HG02571 (cell line): ENCODE measurements at regions not wholly inside any gene's neighbourhood (a gene's known extent, or its start where the extent isn't known, plus 50 kb on each side); places are given as distances from the start of the nearest gene placed in this dataset.

Experiments used
- ATAC-seq: cut with Tn5 transposase; IDR thresholded peaks from one replicate; pipeline ENCODE4 v1.9.1; 2021; ENCODE audit warnings: mild to moderate bottlenecking, moderate library complexity; ENCODE audit not compliant: unreplicated experiment

- ATAC-seq: no peak
Observed at GRCh38 chr12:115407723-115408122, 723.7 kb upstream of the TBX3 start.

- ATAC-seq: no peak
Observed at GRCh38 chr12:115407036-115407435, 723.1 kb upstream of the TBX3 start.

GRCh38 chr12:115405471-115405860 is 721.5 kb upstream of the TBX3 start:
- ATAC-seq: no peak

DNA sequence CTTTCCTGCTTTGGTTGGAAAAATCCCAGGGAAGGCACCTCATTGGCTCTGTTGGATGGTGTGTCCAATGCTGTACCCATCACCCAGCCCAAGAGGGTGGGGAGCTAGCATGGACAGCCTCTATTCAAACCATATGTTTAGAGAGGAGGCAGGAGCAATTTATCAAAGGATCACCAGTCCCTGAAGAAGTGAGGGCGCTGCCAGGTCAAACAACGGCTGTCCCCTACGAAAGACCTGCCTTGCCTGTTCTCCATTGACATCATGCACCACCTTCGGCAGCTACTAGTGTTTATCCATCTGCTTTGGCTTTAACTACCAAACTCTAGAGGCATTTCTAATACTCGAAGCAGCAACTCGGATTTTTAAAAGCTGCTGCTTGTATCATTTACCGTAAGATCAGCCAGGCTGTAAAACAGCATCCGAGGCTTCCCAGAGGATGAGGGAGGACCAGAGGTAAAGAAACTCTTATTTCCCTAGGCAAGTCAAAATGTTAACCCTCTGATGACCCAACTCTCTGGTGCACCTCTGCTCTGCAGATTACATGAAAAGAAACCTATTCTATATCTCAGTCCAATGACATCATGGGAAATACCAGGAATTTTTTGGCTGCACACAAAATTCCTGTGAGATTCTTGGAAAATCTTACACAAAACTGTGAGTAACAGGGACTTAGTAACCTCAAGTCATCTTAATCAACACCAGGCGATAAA is 720.9 kb upstream of the TBX3 start:
- ATAC-seq: no peak

- no peak for ATAC-seq
Observed at GRCh38 chr12:115403689-115404088, 719.7 kb upstream of the TBX3 start.

- no peak for ATAC-seq
Observed at GRCh38 chr12:115403253-115403652, 719.3 kb upstream of the TBX3 start.

GRCh38 chr12:115402443-115403180 is 718.6 kb upstream of the TBX3 start:
- no peak for ATAC-seq

GRCh38 chr12:115401761-115402160 is 717.8 kb upstream of the TBX3 start:
- ATAC-seq: no peak

GRCh38 chr12:115400011-115400410 is 716.0 kb upstream of the TBX3 start:
- no peak for ATAC-seq

DNA sequence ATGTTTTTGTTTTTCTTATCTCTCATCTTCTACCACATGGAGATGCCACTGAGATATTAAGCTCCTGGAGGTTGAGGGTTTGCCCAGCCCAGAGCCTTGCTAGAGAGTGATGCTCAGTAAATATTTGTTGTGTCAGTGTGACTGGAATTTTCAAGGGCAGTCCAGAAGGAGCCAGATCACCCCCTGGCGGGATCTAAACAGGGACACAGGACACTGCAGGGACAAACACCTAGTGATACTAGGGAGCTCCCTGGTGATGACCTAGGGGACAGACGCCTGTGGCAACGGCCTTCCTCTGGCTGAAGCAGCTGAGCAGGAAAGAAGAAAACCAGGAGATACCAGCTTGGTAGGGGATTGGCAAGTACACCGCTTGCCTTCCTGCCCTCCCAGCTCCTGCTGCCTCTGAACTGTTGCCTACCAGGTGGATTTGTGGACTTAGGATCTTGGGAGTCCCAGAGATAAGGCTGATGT is 714.4 kb upstream of the TBX3 start:
- no peak for ATAC-seq

GRCh38 chr12:115396567-115396966 is 712.6 kb upstream of the TBX3 start:
- ATAC-seq: no peak

DNA sequence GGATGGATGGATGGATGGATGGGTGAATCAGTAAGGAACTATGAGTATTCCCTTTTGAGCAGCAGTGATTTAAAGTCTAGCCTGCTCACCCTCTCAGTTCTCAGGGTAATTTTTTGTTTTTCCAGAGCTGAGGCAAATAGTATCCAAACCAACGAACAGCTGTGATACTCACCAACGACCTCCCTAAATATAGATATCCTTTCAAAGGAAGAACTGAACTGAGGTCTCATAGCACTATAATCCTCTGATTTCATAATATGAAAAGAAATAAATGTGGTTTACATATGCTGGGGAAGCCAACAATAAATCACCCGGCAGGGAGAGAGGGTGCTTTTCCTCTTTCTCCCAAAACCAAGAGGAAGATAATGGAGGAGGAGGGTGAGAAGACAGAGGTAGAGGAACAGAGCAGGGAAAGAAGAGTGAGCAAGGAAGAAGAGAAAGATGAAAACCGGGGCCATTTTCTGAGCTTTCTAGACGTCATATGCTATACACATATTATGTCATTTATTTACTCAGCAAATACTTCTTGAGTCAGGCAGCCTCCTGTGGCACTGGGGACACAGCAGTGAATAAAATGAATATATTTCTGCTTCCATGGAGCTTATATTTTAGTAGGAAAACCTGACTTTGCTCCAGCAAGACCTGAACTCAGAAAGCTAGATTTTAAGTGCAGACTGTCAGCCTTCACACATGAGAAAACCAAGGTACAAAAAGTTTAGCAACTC is 710.7 kb upstream of the TBX3 start:
- ATAC-seq: no peak

DNA sequence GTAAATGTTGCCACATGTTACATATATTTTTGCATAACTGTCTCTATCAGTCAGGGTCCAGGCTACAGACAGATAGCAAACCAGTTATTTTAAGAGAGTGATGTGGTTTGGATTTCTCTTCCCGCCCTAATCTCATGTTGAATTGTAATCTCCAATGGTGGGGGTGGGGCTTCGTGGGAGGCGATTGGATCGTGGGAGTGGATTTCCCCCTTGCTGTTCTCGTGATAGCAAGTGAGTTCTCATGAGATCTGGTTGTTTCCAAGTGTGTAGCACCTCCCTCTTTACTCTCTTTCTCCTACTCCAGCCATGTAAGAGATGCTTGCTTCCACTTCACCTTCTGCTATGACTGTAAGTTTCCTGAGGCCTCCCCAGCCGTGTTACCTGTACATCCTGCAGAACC is 704.2 kb upstream of the TBX3 start:
- ATAC-seq: no peak

DNA sequence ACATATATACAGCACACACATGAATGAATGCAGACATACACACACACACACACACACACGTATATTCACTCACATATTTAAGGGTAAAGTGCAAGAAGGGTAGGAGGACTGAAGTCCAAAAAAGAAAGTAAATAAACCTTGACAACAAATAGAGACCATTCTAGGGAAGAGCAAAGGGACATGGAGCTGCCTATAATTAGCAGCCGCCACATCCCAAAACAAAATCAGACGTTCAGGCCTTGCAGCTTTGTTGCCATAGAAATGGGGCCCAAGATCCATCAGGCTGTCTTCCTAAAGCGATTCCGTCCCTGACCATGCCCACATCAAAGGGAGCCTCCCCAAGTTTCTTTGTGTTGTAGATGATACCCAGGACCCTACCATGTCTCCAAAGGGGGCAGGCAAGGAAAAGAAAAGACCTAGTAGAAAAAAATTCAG is 703.5 kb upstream of the TBX3 start:
- no peak for ATAC-seq

GRCh38 chr12:115386946-115387345 is 703.0 kb upstream of the TBX3 start:
- no peak for ATAC-seq

GRCh38 chr12:115385141-115385540 is 701.2 kb upstream of the TBX3 start:
- ATAC-seq: no peak

DNA sequence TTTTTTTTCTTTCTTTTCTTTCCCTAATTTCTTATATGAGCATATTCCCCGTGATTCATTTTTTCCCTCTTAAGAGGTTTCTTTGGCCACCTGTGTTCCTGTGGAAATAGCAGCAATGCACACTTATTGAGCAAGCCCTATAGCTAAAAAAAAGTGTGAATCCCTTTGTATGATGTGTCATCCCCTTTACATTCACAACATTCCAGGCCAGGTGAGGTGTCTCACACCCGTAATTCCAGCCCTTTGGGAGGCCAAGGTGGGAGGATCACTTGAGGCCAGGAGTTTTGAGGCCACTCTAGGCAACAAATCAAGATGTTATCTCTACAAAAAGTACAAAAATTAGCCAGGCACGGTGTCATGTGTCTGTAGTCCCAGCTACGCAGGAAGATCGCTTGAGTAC is 700.4 kb upstream of the TBX3 start:
- ATAC-seq: no peak

- no peak for ATAC-seq
Observed at GRCh38 chr12:115383668-115384067, 699.7 kb upstream of the TBX3 start.

DNA sequence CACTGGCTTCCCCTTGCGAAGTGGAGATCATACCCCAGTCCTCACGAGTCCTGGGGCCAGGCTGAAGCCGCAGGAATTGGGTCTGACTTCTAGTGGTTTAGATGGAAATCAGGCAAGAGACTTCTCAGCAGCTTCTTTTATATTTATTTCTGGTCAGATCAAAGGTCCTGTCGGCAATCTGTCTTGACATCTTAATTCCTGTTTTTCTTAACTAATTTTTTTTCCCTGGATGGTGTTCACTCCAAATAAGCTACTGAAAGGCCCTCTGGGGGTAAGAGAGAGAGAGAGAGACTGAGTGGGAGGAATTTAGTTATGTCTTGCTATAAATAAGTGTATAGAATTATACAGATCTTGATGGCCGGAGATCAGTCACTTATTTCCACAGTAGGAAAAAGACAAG is 698.7 kb upstream of the TBX3 start:
- ATAC-seq: no peak

DNA sequence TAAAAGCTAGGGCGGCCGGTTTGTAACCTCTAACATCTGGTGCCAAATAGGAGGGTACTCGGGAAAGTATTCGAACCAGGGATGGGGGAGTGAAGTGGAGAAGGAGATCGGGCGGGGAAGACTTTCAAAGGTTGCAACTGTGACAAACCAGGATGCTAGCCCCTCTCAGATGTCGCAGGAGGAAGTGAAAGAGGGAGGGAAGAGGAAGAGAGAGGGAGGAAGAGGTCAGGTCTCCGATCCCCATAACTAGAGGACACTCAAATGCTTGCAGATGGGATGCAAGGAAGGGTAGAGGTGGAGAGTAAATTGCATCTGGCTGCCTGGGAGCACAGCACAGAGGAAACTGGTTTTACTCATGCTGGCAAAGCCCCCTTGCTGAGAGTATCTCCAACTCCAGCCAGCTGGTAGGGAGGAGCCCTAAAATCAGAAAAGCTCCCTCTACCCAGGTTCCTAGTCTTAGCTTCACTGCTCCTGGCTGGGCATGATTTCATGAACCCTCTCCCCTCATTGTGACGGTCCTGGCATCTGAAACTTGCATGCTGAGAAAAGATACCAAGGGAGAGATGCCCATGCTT is 696.7 kb upstream of the TBX3 start:
- ATAC-seq: no peak

GRCh38 chr12:115378291-115378690 is 694.3 kb upstream of the TBX3 start:
- ATAC-seq: no peak
